ENCODE measurements at regions not wholly inside any gene's neighbourhood (a gene's known extent, or its start where the extent isn't known, plus 50 kb on each side); places are given as distances from the start of the nearest gene placed in this dataset.
"Not testable (repeated sequence)": the region's sequence is repeated elsewhere in the genome, so short reads cannot be mapped to it uniquely, and the experiment has no call there.

DNA sequence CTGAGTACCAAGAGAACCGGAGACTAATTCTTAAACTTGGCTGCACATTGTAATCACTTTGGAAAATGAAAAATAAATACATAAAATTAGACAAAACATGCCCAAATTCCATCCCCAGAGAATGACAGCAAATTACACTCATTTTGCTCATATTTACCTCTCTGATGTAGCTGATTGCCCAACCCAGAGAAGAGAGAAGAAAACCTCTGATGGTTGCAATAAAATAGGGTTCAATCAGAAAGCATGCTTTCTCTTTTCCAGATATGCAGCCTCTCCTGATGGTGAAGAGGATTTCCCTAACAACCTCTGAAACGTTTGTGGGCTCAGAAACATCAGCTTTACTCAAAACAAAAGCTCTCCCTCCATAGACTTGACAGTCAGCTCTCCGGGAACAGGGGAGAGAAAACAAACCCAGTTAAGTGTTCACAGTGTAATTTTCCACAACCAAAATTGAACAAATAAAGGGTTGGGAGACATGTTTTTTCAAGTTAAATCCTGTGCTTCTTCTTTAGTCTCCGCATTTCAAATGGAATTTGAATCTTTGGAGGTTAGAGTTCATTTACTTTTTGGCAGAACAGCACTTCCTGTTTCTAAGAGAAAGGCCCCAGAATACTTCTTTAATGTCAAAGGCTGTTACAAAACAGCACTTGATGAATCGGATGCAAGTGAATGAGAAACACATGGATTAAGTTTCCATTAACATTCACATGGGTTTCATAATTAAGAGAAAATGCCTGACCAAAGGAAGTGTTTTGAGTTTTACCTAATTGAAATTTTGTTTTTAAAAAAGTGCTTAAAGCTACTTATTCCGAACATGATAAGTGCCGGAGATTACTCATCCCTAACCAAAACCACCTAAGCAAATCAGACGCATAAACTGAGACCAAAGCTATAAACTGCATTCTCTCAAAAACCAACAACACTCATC, 570.1 kb upstream of the SYT4 start:
- Histone ChIP-seq H3K36me3 (ENCODE audit: control insufficient read depth in 4 of 4, insufficient read depth in 4 of 4, low read length in 4 of 4) (no peaks in the 10 kb centered on the region), H3K27ac (ENCODE audit: low read depth in 1 of 2, low read length in 1 of 2) (no peak overlapping the region), H3K4me1 (ENCODE audit: control insufficient read depth in 5 of 5, insufficient read depth in 5 of 5, low read length in 5 of 5) (peaks cover 0 to 25% (median 0%) of the 10 kb centered on the region in 5 donors), H3K4me3 (no peak overlapping the region), H3K9me3 (ENCODE audit: control insufficient read depth in 4 of 4, insufficient read depth in 3 of 4, low read length in 3 of 4) (no peaks in the 10 kb centered on the region), H3K9ac (ENCODE audit: insufficient read depth in 1 of 2, low read length in 2 of 2) (no peak overlapping the region), H3K27me3 (ENCODE audit: control insufficient read depth in 3 of 3, insufficient read depth in 3 of 3, low read length in 2 of 3) (no peaks in the 10 kb centered on the region)
- ATAC-seq (ENCODE audit: insufficient read depth, low FRiP score) (no peak), DNase-seq (peak; percentile 13 to 97 (median 95))
- TF ChIP-seq, protein P1, sequence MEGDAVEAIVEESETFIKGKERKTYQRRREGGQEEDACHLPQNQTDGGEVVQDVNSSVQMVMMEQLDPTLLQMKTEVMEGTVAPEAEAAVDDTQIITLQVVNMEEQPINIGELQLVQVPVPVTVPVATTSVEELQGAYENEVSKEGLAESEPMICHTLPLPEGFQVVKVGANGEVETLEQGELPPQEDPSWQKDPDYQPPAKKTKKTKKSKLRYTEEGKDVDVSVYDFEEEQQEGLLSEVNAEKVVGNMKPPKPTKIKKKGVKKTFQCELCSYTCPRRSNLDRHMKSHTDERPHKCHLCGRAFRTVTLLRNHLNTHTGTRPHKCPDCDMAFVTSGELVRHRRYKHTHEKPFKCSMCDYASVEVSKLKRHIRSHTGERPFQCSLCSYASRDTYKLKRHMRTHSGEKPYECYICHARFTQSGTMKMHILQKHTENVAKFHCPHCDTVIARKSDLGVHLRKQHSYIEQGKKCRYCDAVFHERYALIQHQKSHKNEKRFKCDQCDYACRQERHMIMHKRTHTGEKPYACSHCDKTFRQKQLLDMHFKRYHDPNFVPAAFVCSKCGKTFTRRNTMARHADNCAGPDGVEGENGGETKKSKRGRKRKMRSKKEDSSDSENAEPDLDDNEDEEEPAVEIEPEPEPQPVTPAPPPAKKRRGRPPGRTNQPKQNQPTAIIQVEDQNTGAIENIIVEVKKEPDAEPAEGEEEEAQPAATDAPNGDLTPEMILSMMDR (IDR thresholded peaks at IDR 0.05; ENCODE audit: control extremely low read depth, extremely low read depth): no peak
- WGBS, 2 donors: 42 to 55% methylated on average over 8 of the region's 8 CpGs

DNA sequence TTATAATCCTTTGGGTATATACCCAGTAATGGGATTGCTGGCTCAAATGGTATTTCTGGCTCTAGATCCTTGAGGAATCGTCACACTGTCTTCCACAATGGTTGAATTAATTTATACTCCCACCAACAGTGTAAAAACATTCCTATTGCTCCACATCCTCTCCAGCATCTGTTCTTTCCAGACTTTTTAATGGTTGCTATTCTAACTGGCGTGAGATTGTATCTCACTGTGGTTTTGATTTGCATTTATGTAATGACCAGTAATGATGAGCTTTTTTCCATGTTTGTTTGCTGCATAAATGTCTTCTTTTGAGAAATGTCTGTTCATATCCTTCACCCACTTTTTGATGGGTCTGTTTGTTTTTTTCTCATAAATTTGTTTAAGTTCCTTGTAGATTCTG, 572.5 kb upstream of the SYT4 start:
- H3K27ac ChIP-seq (ENCODE audit: low read depth in 1 of 2, low read length in 1 of 2); H3K9ac ChIP-seq (ENCODE audit: insufficient read depth in 1 of 2, low read length in 2 of 2); H3K27me3 ChIP-seq (ENCODE audit: control insufficient read depth in 3 of 3, insufficient read depth in 3 of 3, low read length in 2 of 3); H3K4me3 ChIP-seq; ATAC-seq (ENCODE audit: insufficient read depth, low FRiP score); H3K9me3 ChIP-seq (ENCODE audit: control insufficient read depth in 4 of 4, insufficient read depth in 3 of 4, low read length in 3 of 4); DNase-seq; H3K36me3 ChIP-seq (ENCODE audit: control insufficient read depth in 4 of 4, insufficient read depth in 4 of 4, low read length in 4 of 4): not testable (repeated sequence)
- 87 to 88% methylated on average over 2 of the region's 2 CpGs for WGBS, 2 donors
- peaks cover 0 to 25% (median 0%) of the 10 kb centered on the region in 5 donors for H3K4me1 ChIP-seq (ENCODE audit: control insufficient read depth in 5 of 5, insufficient read depth in 5 of 5, low read length in 5 of 5)

DNA sequence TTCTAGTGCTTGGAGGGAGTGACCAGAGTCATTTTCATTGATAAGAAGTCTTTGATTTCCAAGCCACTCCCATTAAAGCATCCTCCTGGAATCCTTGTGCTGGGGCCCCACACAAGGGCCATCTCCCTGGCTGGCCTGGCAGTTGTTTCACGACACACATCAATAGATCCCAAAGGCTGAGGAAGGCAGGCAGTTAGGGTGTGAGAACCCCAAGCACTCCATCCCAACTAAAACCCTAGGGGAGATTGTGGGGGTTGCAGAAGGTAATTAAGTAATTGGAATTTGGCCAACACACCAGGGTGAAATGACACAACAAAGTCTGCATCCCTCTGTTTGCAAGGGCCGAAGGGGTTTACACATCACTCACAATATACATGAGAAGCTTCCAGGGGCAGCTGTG, 578.1 kb upstream of the SYT4 start:
- H3K36me3 ChIP-seq (ENCODE audit: control insufficient read depth in 4 of 4, insufficient read depth in 4 of 4, low read length in 4 of 4): no peaks in the 10 kb centered on the region
- no peak overlapping the region for H3K27ac ChIP-seq (ENCODE audit: low read depth in 1 of 2, low read length in 1 of 2)
- ATAC-seq (ENCODE audit: insufficient read depth, low FRiP score): no peak
- H3K9me3 ChIP-seq (ENCODE audit: control insufficient read depth in 4 of 4, insufficient read depth in 3 of 4, low read length in 3 of 4): no peaks in the 10 kb centered on the region
- no peaks in the 10 kb centered on the region for H3K27me3 ChIP-seq (ENCODE audit: control insufficient read depth in 3 of 3, insufficient read depth in 3 of 3, low read length in 2 of 3)
- H3K9ac ChIP-seq (ENCODE audit: insufficient read depth in 1 of 2, low read length in 2 of 2): no peak overlapping the region
- TF ChIP-seq, protein P1 (IDR thresholded peaks at IDR 0.05; ENCODE audit: control extremely low read depth, extremely low read depth): no peak
- no peak for DNase-seq
- H3K4me1 ChIP-seq (ENCODE audit: control insufficient read depth in 5 of 5, insufficient read depth in 5 of 5, low read length in 5 of 5): no peaks in the 10 kb centered on the region
- 68 to 71% methylated on average over 2 of the region's 2 CpGs for WGBS, 2 donors
- no peak overlapping the region for H3K4me3 ChIP-seq

DNA sequence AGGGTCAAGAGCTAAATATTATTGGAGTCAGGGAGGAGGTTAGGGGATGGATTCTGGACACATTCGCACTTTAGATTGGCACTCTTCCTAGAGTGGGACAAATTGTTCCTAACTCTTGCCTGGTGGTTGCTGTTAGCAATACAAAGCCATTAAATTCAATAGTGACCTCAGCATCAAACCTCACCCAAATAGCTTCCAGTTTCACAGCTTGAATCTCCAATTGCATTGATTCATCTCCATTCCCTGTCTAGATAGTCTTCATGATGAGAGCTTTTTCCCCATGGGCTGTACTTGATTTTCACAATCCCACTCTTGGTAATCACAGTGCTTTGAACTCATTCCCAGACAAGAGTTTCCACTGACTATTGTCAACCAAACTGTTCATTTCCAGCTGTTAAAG, 585.9 kb upstream of the SYT4 start:
- Histone ChIP-seq H3K36me3 (ENCODE audit: control insufficient read depth in 4 of 4, insufficient read depth in 4 of 4, low read length in 4 of 4) (no peaks in the 10 kb centered on the region), H3K27ac (ENCODE audit: low read depth in 1 of 2, low read length in 1 of 2) (no peak overlapping the region)
- 81 to 83% methylated on average over 1 of the region's 1 CpG for WGBS, 2 donors

More for the DNA sequence above, 585.9 kb upstream of the SYT4 start:
- DNase-seq (peak; percentile 13 to 57 (median 55)), ATAC-seq (ENCODE audit: insufficient read depth, low FRiP score) (no peak)
- H3K27me3 ChIP-seq (ENCODE audit: control insufficient read depth in 3 of 3, insufficient read depth in 3 of 3, low read length in 2 of 3): no peaks in the 10 kb centered on the region
- TF ChIP-seq, protein P1 (IDR thresholded peaks at IDR 0.05; ENCODE audit: control extremely low read depth, extremely low read depth): no peak
- peaks cover 0 to 4% (median 0%) of the 10 kb centered on the region in 5 donors for H3K4me1 ChIP-seq (ENCODE audit: control insufficient read depth in 5 of 5, insufficient read depth in 5 of 5, low read length in 5 of 5)
- H3K4me3 ChIP-seq: no peak overlapping the region
- no peak overlapping the region for H3K9ac ChIP-seq (ENCODE audit: insufficient read depth in 1 of 2, low read length in 2 of 2)
- H3K9me3 ChIP-seq (ENCODE audit: control insufficient read depth in 4 of 4, insufficient read depth in 3 of 4, low read length in 3 of 4): no peaks in the 10 kb centered on the region

Data from lung (tissue), 11 donors.